ENCODE measurements at regions not wholly inside any gene's neighbourhood (a gene's known extent, or its start where the extent isn't known, plus 50 kb on each side); places are given as distances from the start of the nearest gene placed in this dataset.
"Not testable (repeated sequence)": the region's sequence is repeated elsewhere in the genome, so short reads cannot be mapped to it uniquely, and the experiment has no call there.

- not testable (repeated sequence) for TF ChIP-seq CTCF (conservative IDR thresholded peaks at IDR 0.05; ENCODE audit: low read length); EZH2phosphoT487 (IDR thresholded peaks at IDR 0.05; ENCODE audit: borderline replicate concordance)
Observed at GRCh38 chr7:113592924-113593323, 325.9 kb downstream of the PPP1R3A start.
